ENCODE measurements at regions not wholly inside any gene's neighbourhood (a gene's known extent, or its start where the extent isn't known, plus 50 kb on each side); places are given as distances from the start of the nearest gene placed in this dataset.

DNA sequence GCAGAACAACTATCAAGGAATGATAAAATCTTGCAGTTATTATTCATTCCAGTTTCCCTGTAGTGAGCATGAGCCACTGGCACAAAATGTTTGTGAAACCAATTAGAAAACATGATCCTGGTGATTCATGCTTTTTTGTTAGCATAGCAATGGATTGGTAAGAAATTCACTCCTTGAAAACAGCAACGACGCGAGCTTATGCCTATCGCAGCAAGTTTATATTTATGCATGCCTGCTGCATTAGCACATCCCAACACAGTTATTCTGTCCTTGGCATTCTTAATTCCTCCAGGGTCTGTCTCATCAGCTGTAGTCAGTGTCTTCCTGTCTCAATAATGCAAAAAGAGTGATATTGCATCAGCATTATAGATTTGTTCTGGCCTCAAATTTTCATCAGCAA, 975.9 kb downstream of the STIM2 start:
- Histone ChIP-seq H3K4me3 (ENCODE audit: low read length in 2 of 2) (no peak overlapping the region), H3K27ac (ENCODE audit: low read depth in 1 of 2, low read length in 2 of 2) (no peak overlapping the region), H3K9me3 (ENCODE audit: control insufficient read depth, low read length) (no peaks in the 10 kb centered on the region), H3K36me3 (ENCODE audit: control insufficient read depth in 1 of 2, insufficient read depth in 2 of 2, low read length in 1 of 2) (no peaks in the 10 kb centered on the region), H3K4me1 (ENCODE audit: control insufficient read depth in 1 of 2, insufficient read depth in 2 of 2, low read length in 2 of 2) (no peaks in the 10 kb centered on the region), H3K27me3 (ENCODE audit: control insufficient read depth in 1 of 2, insufficient read depth in 2 of 2, low read length in 1 of 2) (no peaks in the 10 kb centered on the region)
- 93 to 96% methylated on average over 4 of the region's 4 CpGs for WGBS, 2 donors
- ATAC-seq (ENCODE audit: low FRiP score), result no peak
- intact Hi-C loops (cut with DNase I), result no loop called here
- no peak for DNase-seq

- Histone ChIP-seq H3K4me3 (ENCODE audit: low read length in 2 of 2) (no peak overlapping the region), H3K27me3 (ENCODE audit: control insufficient read depth in 1 of 2, insufficient read depth in 2 of 2, low read length in 1 of 2) (no peaks in the 10 kb centered on the region), H3K36me3 (ENCODE audit: control insufficient read depth in 1 of 2, insufficient read depth in 2 of 2, low read length in 1 of 2) (no peaks in the 10 kb centered on the region), H3K27ac (ENCODE audit: low read depth in 1 of 2, low read length in 2 of 2) (no peak overlapping the region), H3K9me3 (ENCODE audit: control insufficient read depth, low read length) (no peaks in the 10 kb centered on the region), H3K4me1 (ENCODE audit: control insufficient read depth in 1 of 2, insufficient read depth in 2 of 2, low read length in 2 of 2) (no peaks in the 10 kb centered on the region)
- ATAC-seq (ENCODE audit: low FRiP score) (no peak), DNase-seq (no peak)
- intact Hi-C loops (cut with DNase I), result no loop called here
These were observed 983.1 kb downstream of the STIM2 start for GRCh38 chr4:27843776-27844175.

- ATAC-seq (ENCODE audit: low FRiP score) (no peak), DNase-seq (no peak)
- no peak overlapping the region for H3K4me3 ChIP-seq (ENCODE audit: low read length in 2 of 2)
- H3K9me3 ChIP-seq (ENCODE audit: control insufficient read depth, low read length), result no peaks in the 10 kb centered on the region
- WGBS, 2 donors, result 87 to 94% methylated on average over 2 of the region's 2 CpGs
- H3K4me1 ChIP-seq (ENCODE audit: control insufficient read depth in 1 of 2, insufficient read depth in 2 of 2, low read length in 2 of 2), result no peaks in the 10 kb centered on the region
- no peaks in the 10 kb centered on the region for H3K27me3 ChIP-seq (ENCODE audit: control insufficient read depth in 1 of 2, insufficient read depth in 2 of 2, low read length in 1 of 2)
- no peak overlapping the region for H3K27ac ChIP-seq (ENCODE audit: low read depth in 1 of 2, low read length in 2 of 2)
- no peaks in the 10 kb centered on the region for H3K36me3 ChIP-seq (ENCODE audit: control insufficient read depth in 1 of 2, insufficient read depth in 2 of 2, low read length in 1 of 2)
- intact Hi-C loops (cut with DNase I), result no loop called here
These were observed 983.7 kb downstream of the STIM2 start for GRCh38 chr4:27844376-27844775.

DNA sequence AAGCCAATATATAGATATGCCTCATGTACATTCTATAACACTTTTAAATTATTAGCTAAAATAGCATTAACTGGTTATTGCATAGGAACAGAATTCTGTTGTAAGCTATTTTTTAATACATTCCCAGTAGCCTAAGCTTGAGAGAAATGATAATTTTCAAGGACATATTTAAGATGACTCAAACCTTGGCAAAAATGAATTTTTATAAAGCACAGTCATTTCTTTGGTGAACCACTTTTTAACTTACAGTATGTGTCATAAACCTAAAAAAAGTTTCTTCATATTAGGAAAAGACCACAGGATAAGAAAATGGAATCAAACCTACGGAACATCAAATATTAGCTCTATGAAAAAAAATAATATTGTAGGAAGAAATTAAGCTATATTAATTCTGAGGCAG, 986.3 kb downstream of the STIM2 start:
- Histone ChIP-seq H3K9me3 (ENCODE audit: control insufficient read depth, low read length) (no peaks in the 10 kb centered on the region), H3K4me3 (ENCODE audit: low read length in 2 of 2) (no peak overlapping the region)
- 82 to 91% methylated on average over 1 of the region's 1 CpG for WGBS, 2 donors

DNA sequence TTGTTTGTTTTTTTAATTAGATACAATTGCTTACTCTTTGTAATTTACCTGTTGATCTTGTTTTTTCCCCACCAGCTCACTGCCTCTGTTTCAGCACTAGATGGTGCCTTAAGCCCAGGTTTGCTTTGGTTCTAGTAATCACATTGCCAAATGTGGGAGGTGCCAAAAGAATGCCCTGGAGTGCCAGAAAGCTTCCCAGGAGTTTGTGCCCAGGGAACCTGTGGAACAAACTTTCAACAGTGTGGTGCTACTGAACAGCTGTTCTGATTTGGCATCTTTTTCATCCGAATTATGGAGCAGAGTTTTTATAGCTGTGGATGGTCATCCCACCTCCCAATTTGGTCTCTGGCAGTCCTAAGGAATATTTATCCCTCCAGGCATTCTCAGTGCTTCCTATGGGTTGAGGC, 1000.7 kb downstream of the STIM2 start:
- H3K4me1 ChIP-seq (ENCODE audit: control insufficient read depth in 1 of 2, insufficient read depth in 2 of 2, low read length in 2 of 2), result no peaks in the 10 kb centered on the region
- H3K9me3 ChIP-seq (ENCODE audit: control insufficient read depth, low read length), result no peaks in the 10 kb centered on the region
- DNase-seq, result no peak
- 33 to 41% methylated on average over 1 of the region's 1 CpG for WGBS, 2 donors
- H3K27ac ChIP-seq (ENCODE audit: low read depth in 1 of 2, low read length in 2 of 2), result no peak overlapping the region
- H3K36me3 ChIP-seq (ENCODE audit: control insufficient read depth in 1 of 2, insufficient read depth in 2 of 2, low read length in 1 of 2), result no peaks in the 10 kb centered on the region
- no peaks in the 10 kb centered on the region for H3K27me3 ChIP-seq (ENCODE audit: control insufficient read depth in 1 of 2, insufficient read depth in 2 of 2, low read length in 1 of 2)
- ATAC-seq (ENCODE audit: low FRiP score), result no peak
- intact Hi-C loops (cut with DNase I), result no loop called here
- H3K4me3 ChIP-seq (ENCODE audit: low read length in 2 of 2), result no peak overlapping the region

More for the DNA sequence above, 986.3 kb downstream of the STIM2 start:
- intact Hi-C loops (cut with DNase I), result no loop called here
- no peak for ATAC-seq (ENCODE audit: low FRiP score)
- no peak for DNase-seq
- Histone ChIP-seq H3K4me1 (ENCODE audit: control insufficient read depth in 1 of 2, insufficient read depth in 2 of 2, low read length in 2 of 2) (no peaks in the 10 kb centered on the region), H3K36me3 (ENCODE audit: control insufficient read depth in 1 of 2, insufficient read depth in 2 of 2, low read length in 1 of 2) (no peaks in the 10 kb centered on the region), H3K27ac (ENCODE audit: low read depth in 1 of 2, low read length in 2 of 2) (no peak overlapping the region), H3K27me3 (ENCODE audit: control insufficient read depth in 1 of 2, insufficient read depth in 2 of 2, low read length in 1 of 2) (no peaks in the 10 kb centered on the region)

GRCh38 chr4:27861802-27862201, 1001.2 kb downstream of the STIM2 start:
- Histone ChIP-seq H3K4me3 (ENCODE audit: low read length in 2 of 2) (no peak overlapping the region), H3K27me3 (ENCODE audit: control insufficient read depth in 1 of 2, insufficient read depth in 2 of 2, low read length in 1 of 2) (no peaks in the 10 kb centered on the region), H3K36me3 (ENCODE audit: control insufficient read depth in 1 of 2, insufficient read depth in 2 of 2, low read length in 1 of 2) (no peaks in the 10 kb centered on the region), H3K27ac (ENCODE audit: low read depth in 1 of 2, low read length in 2 of 2) (no peak overlapping the region), H3K4me1 (ENCODE audit: control insufficient read depth in 1 of 2, insufficient read depth in 2 of 2, low read length in 2 of 2) (no peaks in the 10 kb centered on the region), H3K9me3 (ENCODE audit: control insufficient read depth, low read length) (no peaks in the 10 kb centered on the region)
- intact Hi-C loops (cut with DNase I), result no loop called here
- DNase-seq, result no peak
- WGBS, 2 donors, result 67 to 68% methylated on average over 5 of the region's 5 CpGs
- no peak for ATAC-seq (ENCODE audit: low FRiP score)

DNA sequence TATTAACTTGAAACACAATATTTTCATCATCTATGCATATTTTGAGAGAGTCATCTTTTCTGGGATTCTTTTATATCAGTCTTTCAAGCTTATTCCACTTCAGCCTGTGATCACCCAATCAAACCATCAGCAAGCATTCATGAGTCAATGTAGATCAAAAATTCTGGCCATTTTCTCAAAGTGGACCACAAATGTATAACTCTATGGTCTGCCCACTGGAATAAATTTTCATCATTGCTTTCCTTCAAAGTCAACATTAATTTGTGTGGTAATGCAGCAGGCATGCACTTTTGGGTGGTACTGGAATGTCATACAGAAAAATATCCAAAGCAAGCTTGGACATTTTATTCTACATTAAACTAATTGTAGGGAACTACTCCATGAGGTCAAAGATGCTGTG, 1013.0 kb downstream of the STIM2 start:
- intact Hi-C loops (cut with DNase I), result no loop called here
- DNase-seq, result no peak
- no peaks in the 10 kb centered on the region for H3K36me3 ChIP-seq (ENCODE audit: control insufficient read depth in 1 of 2, insufficient read depth in 2 of 2, low read length in 1 of 2)

DNA sequence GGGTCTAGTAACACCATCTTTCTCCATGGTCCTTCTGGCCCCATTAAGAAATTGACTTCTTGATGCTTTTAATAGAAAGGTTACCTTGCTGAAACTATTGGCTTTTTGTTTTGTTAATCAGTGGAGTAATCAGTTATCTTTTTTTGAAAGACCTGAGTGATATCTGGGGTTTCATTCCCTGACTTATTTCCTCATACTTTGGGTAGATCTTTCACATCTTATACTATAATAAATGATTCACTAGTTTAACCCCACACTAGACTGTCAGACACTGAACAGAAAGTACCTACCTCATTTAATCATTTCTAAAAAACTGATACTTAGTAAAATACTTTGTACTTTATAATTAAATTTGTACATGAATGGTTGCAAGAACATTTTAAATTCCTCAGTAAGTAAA, 1021.1 kb downstream of the STIM2 start:
- intact Hi-C loops (cut with DNase I), result no loop called here
- Histone ChIP-seq H3K27me3 (ENCODE audit: control insufficient read depth in 1 of 2, insufficient read depth in 2 of 2, low read length in 1 of 2) (no peaks in the 10 kb centered on the region), H3K36me3 (ENCODE audit: control insufficient read depth in 1 of 2, insufficient read depth in 2 of 2, low read length in 1 of 2) (no peaks in the 10 kb centered on the region)

More for the DNA sequence above, 1013.0 kb downstream of the STIM2 start:
- H3K4me3 ChIP-seq (ENCODE audit: low read length in 2 of 2), result no peak overlapping the region
- H3K4me1 ChIP-seq (ENCODE audit: control insufficient read depth in 1 of 2, insufficient read depth in 2 of 2, low read length in 2 of 2), result no peaks in the 10 kb centered on the region
- H3K27me3 ChIP-seq (ENCODE audit: control insufficient read depth in 1 of 2, insufficient read depth in 2 of 2, low read length in 1 of 2), result no peaks in the 10 kb centered on the region
- no peak for ATAC-seq (ENCODE audit: low FRiP score)
- H3K27ac ChIP-seq (ENCODE audit: low read depth in 1 of 2, low read length in 2 of 2), result no peak overlapping the region
- no peaks in the 10 kb centered on the region for H3K9me3 ChIP-seq (ENCODE audit: control insufficient read depth, low read length)

GRCh38 chr4:27886120-27886519, 1025.5 kb downstream of the STIM2 start:
- Histone ChIP-seq H3K4me1 (ENCODE audit: control insufficient read depth in 1 of 2, insufficient read depth in 2 of 2, low read length in 2 of 2) (no peaks in the 10 kb centered on the region), H3K4me3 (ENCODE audit: low read length in 2 of 2) (no peak overlapping the region), H3K9me3 (ENCODE audit: control insufficient read depth, low read length) (no peaks in the 10 kb centered on the region), H3K36me3 (ENCODE audit: control insufficient read depth in 1 of 2, insufficient read depth in 2 of 2, low read length in 1 of 2) (no peaks in the 10 kb centered on the region), H3K27ac (ENCODE audit: low read depth in 1 of 2, low read length in 2 of 2) (no peak overlapping the region), H3K27me3 (ENCODE audit: control insufficient read depth in 1 of 2, insufficient read depth in 2 of 2, low read length in 1 of 2) (no peaks in the 10 kb centered on the region)
- intact Hi-C loops (cut with DNase I), result no loop called here
- DNase-seq (no peak), ATAC-seq (ENCODE audit: low FRiP score) (no peak)
- 62 to 68% methylated on average over 2 of the region's 2 CpGs for WGBS, 2 donors

More for the DNA sequence above, 1021.1 kb downstream of the STIM2 start:
- no peak for ATAC-seq (ENCODE audit: low FRiP score)
- Histone ChIP-seq H3K4me1 (ENCODE audit: control insufficient read depth in 1 of 2, insufficient read depth in 2 of 2, low read length in 2 of 2) (no peaks in the 10 kb centered on the region), H3K4me3 (ENCODE audit: low read length in 2 of 2) (no peak overlapping the region), H3K27ac (ENCODE audit: low read depth in 1 of 2, low read length in 2 of 2) (no peak overlapping the region), H3K9me3 (ENCODE audit: control insufficient read depth, low read length) (no peaks in the 10 kb centered on the region)
- DNase-seq, result no peak
